ENCODE measurements at regions not wholly inside any gene's neighbourhood (a gene's known extent, or its start where the extent isn't known, plus 50 kb on each side); places are given as distances from the start of the nearest gene placed in this dataset.

- no peak overlapping the region for H3K4me3 ChIP-seq (ENCODE audit: low read length)
- H3K27ac ChIP-seq (ENCODE audit: low read length), result no peak overlapping the region
- no peaks in the 10 kb centered on the region for H3K9me3 ChIP-seq (ENCODE audit: insufficient read depth, low read length)
- H3K4me2 ChIP-seq (ENCODE audit: low read length), result no peak overlapping the region
- no peaks in the 10 kb centered on the region for H3K4me1 ChIP-seq (ENCODE audit: low read length)
- H3K27me3 ChIP-seq (ENCODE audit: low read depth, low read length), result peaks cover 9% of the 10 kb centered on the region; the same call in 1 of the 2 replicates
- H3K36me3 ChIP-seq (replicated peaks; ENCODE audit: low read depth, low read length), result no peaks in the 10 kb centered on the region
- H4K20me1 ChIP-seq (ENCODE audit: insufficient read depth, low read length), result no peaks in the 10 kb centered on the region
- H3K9ac ChIP-seq (ENCODE audit: low read length), result no peak overlapping the region
- H3K79me2 ChIP-seq (ENCODE audit: low read length), result no peaks in the 10 kb centered on the region
- TF ChIP-seq EZH2phosphoT487 (IDR thresholded peaks at IDR 0.05; ENCODE audit: low read depth) (no peak), CTCF (IDR thresholded peaks at IDR 0.05; ENCODE audit: low read depth, low read length) (no peak)
- no peak overlapping the region for H2AFZ ChIP-seq (ENCODE audit: low read depth, low read length)
These were observed 187.4 kb downstream of the MN1 start for GRCh38 chr22:27614006-27614649.

- no peaks in the 10 kb centered on the region for H4K20me1 ChIP-seq (ENCODE audit: insufficient read depth, low read length)
- H3K4me1 ChIP-seq (ENCODE audit: low read length), result no peaks in the 10 kb centered on the region
- no peak overlapping the region for H3K4me3 ChIP-seq (ENCODE audit: low read length)
- no peaks in the 10 kb centered on the region for H3K9me3 ChIP-seq (ENCODE audit: insufficient read depth, low read length)
- H3K4me2 ChIP-seq (ENCODE audit: low read length), result no peak overlapping the region
- H3K79me2 ChIP-seq (ENCODE audit: low read length), result no peaks in the 10 kb centered on the region
- no peak overlapping the region for H2AFZ ChIP-seq (ENCODE audit: low read depth, low read length)
- H3K27ac ChIP-seq (ENCODE audit: low read length), result no peak overlapping the region
- no peak overlapping the region for H3K9ac ChIP-seq (ENCODE audit: low read length)
- TF ChIP-seq CTCF (IDR thresholded peaks at IDR 0.05; ENCODE audit: low read depth, low read length), result no peak
- TF ChIP-seq EZH2phosphoT487 (IDR thresholded peaks at IDR 0.05; ENCODE audit: low read depth), result no peak
- H3K27me3 ChIP-seq (ENCODE audit: low read depth, low read length), result peaks cover 9% of the 10 kb centered on the region; the same call in 1 of the 2 replicates
- H3K36me3 ChIP-seq (replicated peaks; ENCODE audit: low read depth, low read length), result no peaks in the 10 kb centered on the region
These were observed 186.9 kb downstream of the MN1 start for GRCh38 chr22:27614650-27615007.

- no peak for TF ChIP-seq CTCF (IDR thresholded peaks at IDR 0.05; ENCODE audit: low read depth, low read length)
- no peak for TF ChIP-seq EZH2phosphoT487 (IDR thresholded peaks at IDR 0.05; ENCODE audit: low read depth)
- Histone ChIP-seq H3K4me1 (ENCODE audit: low read length) (no peaks in the 10 kb centered on the region), H3K79me2 (ENCODE audit: low read length) (no peaks in the 10 kb centered on the region), H3K9ac (ENCODE audit: low read length) (no peak overlapping the region), H2AFZ (ENCODE audit: low read depth, low read length) (no peak overlapping the region), H3K9me3 (ENCODE audit: insufficient read depth, low read length) (no peaks in the 10 kb centered on the region), H3K27ac (ENCODE audit: low read length) (no peak overlapping the region), H3K4me2 (ENCODE audit: low read length) (no peak overlapping the region), H4K20me1 (ENCODE audit: insufficient read depth, low read length) (no peaks in the 10 kb centered on the region), H3K4me3 (ENCODE audit: low read length) (no peak overlapping the region), H3K27me3 (ENCODE audit: low read depth, low read length) (peaks cover 13% of the 10 kb centered on the region; the same call in 1 of the 2 replicates), H3K36me3 (replicated peaks; ENCODE audit: low read depth, low read length) (no peaks in the 10 kb centered on the region)
These were observed 186.1 kb downstream of the MN1 start for GRCh38 chr22:27615408-27615807.

- H3K9ac ChIP-seq (ENCODE audit: low read length), result no peak overlapping the region
These were observed 185.5 kb downstream of the MN1 start for GRCh38 chr22:27616033-27616432.

More at GRCh38 chr22:27616033-27616432, 185.5 kb downstream of the MN1 start:
- Histone ChIP-seq H3K27me3 (ENCODE audit: low read depth, low read length) (peaks cover 13% of the 10 kb centered on the region; the same call in 1 of the 2 replicates), H3K36me3 (replicated peaks; ENCODE audit: low read depth, low read length) (no peaks in the 10 kb centered on the region), H4K20me1 (ENCODE audit: insufficient read depth, low read length) (no peaks in the 10 kb centered on the region), H3K4me2 (ENCODE audit: low read length) (no peak overlapping the region), H3K79me2 (ENCODE audit: low read length) (no peaks in the 10 kb centered on the region), H3K27ac (ENCODE audit: low read length) (no peak overlapping the region), H2AFZ (ENCODE audit: low read depth, low read length) (no peak overlapping the region), H3K4me1 (ENCODE audit: low read length) (no peaks in the 10 kb centered on the region), H3K9me3 (ENCODE audit: insufficient read depth, low read length) (no peaks in the 10 kb centered on the region), H3K4me3 (ENCODE audit: low read length) (no peak overlapping the region)
- no peak for TF ChIP-seq EZH2phosphoT487 (IDR thresholded peaks at IDR 0.05; ENCODE audit: low read depth)
- no peak for TF ChIP-seq CTCF (IDR thresholded peaks at IDR 0.05; ENCODE audit: low read depth, low read length)
